ENCODE measurements at regions not wholly inside any gene's neighbourhood (a gene's known extent, or its start where the extent isn't known, plus 50 kb on each side); places are given as distances from the start of the nearest gene placed in this dataset.

- DNase-seq (ENCODE audit: insufficient read length) (no peak), FAIRE-seq (no peak)
These were observed 412.5 kb downstream of the GJA1 start for GRCh38 chr6:121847806-121848522.

GRCh38 chr6:121848523-121849255 lies 413.2 kb downstream of the GJA1 start:
- FAIRE-seq (no peak), DNase-seq (ENCODE audit: insufficient read length) (no peak)
- no peak for TF ChIP-seq TAF1 (IDR thresholded peaks at IDR 0.05; ENCODE audit: borderline replicate concordance, low read depth, low read length)
- TF ChIP-seq POLR2A (IDR thresholded peaks at IDR 0.05; ENCODE audit: low read depth, low read length) = no peak
- TF ChIP-seq POLR2AphosphoS5 (IDR thresholded peaks at IDR 0.05; ENCODE audit: low read depth, low read length) = no peak

More at GRCh38 chr6:121847806-121848522, 412.5 kb downstream of the GJA1 start:
- no peak for TF ChIP-seq POLR2A (IDR thresholded peaks at IDR 0.05; ENCODE audit: low read depth, low read length)
- no peak for TF ChIP-seq TAF1 (IDR thresholded peaks at IDR 0.05; ENCODE audit: borderline replicate concordance, low read depth, low read length)
- no peak for TF ChIP-seq POLR2AphosphoS5 (IDR thresholded peaks at IDR 0.05; ENCODE audit: low read depth, low read length)

- FAIRE-seq = no peak
- TF ChIP-seq POLR2A (IDR thresholded peaks at IDR 0.05; ENCODE audit: low read depth, low read length) = no peak
- TF ChIP-seq POLR2AphosphoS5 (IDR thresholded peaks at IDR 0.05; ENCODE audit: low read depth, low read length) = no peak
- TF ChIP-seq TAF1 (IDR thresholded peaks at IDR 0.05; ENCODE audit: borderline replicate concordance, low read depth, low read length) = no peak
These were observed 414.0 kb downstream of the GJA1 start for GRCh38 chr6:121849477-121849876.

GRCh38 chr6:121851056-121851455 lies 415.6 kb downstream of the GJA1 start:
- DNase-seq (ENCODE audit: insufficient read length) (no peak), FAIRE-seq (no peak)
- TF ChIP-seq POLR2A (IDR thresholded peaks at IDR 0.05; ENCODE audit: low read depth, low read length) = no peak
- no peak for TF ChIP-seq POLR2AphosphoS5 (IDR thresholded peaks at IDR 0.05; ENCODE audit: low read depth, low read length)
- TF ChIP-seq TAF1 (IDR thresholded peaks at IDR 0.05; ENCODE audit: borderline replicate concordance, low read depth, low read length) = no peak

More at GRCh38 chr6:121849477-121849876, 414.0 kb downstream of the GJA1 start:
- DNase-seq (ENCODE audit: insufficient read length) = peak; percentile 2

- FAIRE-seq = no peak
- TF ChIP-seq TAF1 (IDR thresholded peaks at IDR 0.05; ENCODE audit: borderline replicate concordance, low read depth, low read length) (no peak), POLR2AphosphoS5 (IDR thresholded peaks at IDR 0.05; ENCODE audit: low read depth, low read length) (no peak), POLR2A (IDR thresholded peaks at IDR 0.05; ENCODE audit: low read depth, low read length) (no peak)
These were observed 418.2 kb downstream of the GJA1 start for GRCh38 chr6:121853686-121854085.

GRCh38 chr6:121855521-121855920 lies 420.1 kb downstream of the GJA1 start:
- no peak for DNase-seq (ENCODE audit: insufficient read length)
- TF ChIP-seq POLR2A (IDR thresholded peaks at IDR 0.05; ENCODE audit: low read depth, low read length) (no peak), TAF1 (IDR thresholded peaks at IDR 0.05; ENCODE audit: borderline replicate concordance, low read depth, low read length) (no peak), POLR2AphosphoS5 (IDR thresholded peaks at IDR 0.05; ENCODE audit: low read depth, low read length) (no peak)
- FAIRE-seq = no peak

More at GRCh38 chr6:121853686-121854085, 418.2 kb downstream of the GJA1 start:
- DNase-seq (ENCODE audit: insufficient read length) = no peak

- FAIRE-seq = no peak
- DNase-seq (ENCODE audit: insufficient read length) = no peak
- TF ChIP-seq POLR2A (IDR thresholded peaks at IDR 0.05; ENCODE audit: low read depth, low read length) (no peak), TAF1 (IDR thresholded peaks at IDR 0.05; ENCODE audit: borderline replicate concordance, low read depth, low read length) (no peak), POLR2AphosphoS5 (IDR thresholded peaks at IDR 0.05; ENCODE audit: low read depth, low read length) (no peak)
These were observed 420.9 kb downstream of the GJA1 start for GRCh38 chr6:121856296-121856695.

GRCh38 chr6:121857551-121857950 lies 422.1 kb downstream of the GJA1 start:
- no peak for TF ChIP-seq TAF1 (IDR thresholded peaks at IDR 0.05; ENCODE audit: borderline replicate concordance, low read depth, low read length)
- no peak for TF ChIP-seq POLR2AphosphoS5 (IDR thresholded peaks at IDR 0.05; ENCODE audit: low read depth, low read length)
- no peak for TF ChIP-seq POLR2A (IDR thresholded peaks at IDR 0.05; ENCODE audit: low read depth, low read length)
- FAIRE-seq (no peak), DNase-seq (ENCODE audit: insufficient read length) (no peak)

GRCh38 chr6:121858310-121858709 lies 422.9 kb downstream of the GJA1 start:
- TF ChIP-seq POLR2A (IDR thresholded peaks at IDR 0.05; ENCODE audit: low read depth, low read length) (no peak), POLR2AphosphoS5 (IDR thresholded peaks at IDR 0.05; ENCODE audit: low read depth, low read length) (no peak), TAF1 (IDR thresholded peaks at IDR 0.05; ENCODE audit: borderline replicate concordance, low read depth, low read length) (no peak)
- FAIRE-seq (no peak), DNase-seq (ENCODE audit: insufficient read length) (no peak)

- FAIRE-seq (no peak), DNase-seq (ENCODE audit: insufficient read length) (no peak)
- TF ChIP-seq POLR2A (IDR thresholded peaks at IDR 0.05; ENCODE audit: low read depth, low read length) (no peak), POLR2AphosphoS5 (IDR thresholded peaks at IDR 0.05; ENCODE audit: low read depth, low read length) (no peak), TAF1 (IDR thresholded peaks at IDR 0.05; ENCODE audit: borderline replicate concordance, low read depth, low read length) (no peak)
These were observed 423.5 kb downstream of the GJA1 start for GRCh38 chr6:121858986-121859385.

GRCh38 chr6:121865811-121866210 lies 430.4 kb downstream of the GJA1 start:
- TF ChIP-seq POLR2A (IDR thresholded peaks at IDR 0.05; ENCODE audit: low read depth, low read length) (no peak), POLR2AphosphoS5 (IDR thresholded peaks at IDR 0.05; ENCODE audit: low read depth, low read length) (no peak), TAF1 (IDR thresholded peaks at IDR 0.05; ENCODE audit: borderline replicate concordance, low read depth, low read length) (no peak)
- FAIRE-seq (no peak), DNase-seq (ENCODE audit: insufficient read length) (no peak)

- no peak for FAIRE-seq
- DNase-seq (ENCODE audit: insufficient read length) = no peak
- TF ChIP-seq TAF1 (IDR thresholded peaks at IDR 0.05; ENCODE audit: borderline replicate concordance, low read depth, low read length) (no peak), POLR2AphosphoS5 (IDR thresholded peaks at IDR 0.05; ENCODE audit: low read depth, low read length) (no peak), POLR2A (IDR thresholded peaks at IDR 0.05; ENCODE audit: low read depth, low read length) (no peak)
These were observed 431.6 kb downstream of the GJA1 start for GRCh38 chr6:121867095-121867494.
